SH-SY5Y (cell line): ENCODE measurements at regions not wholly inside any gene's neighbourhood (a gene's known extent, or its start where the extent isn't known, plus 50 kb on each side); places are given as distances from the start of the nearest gene placed in this dataset.

Source experiments
- GATA2 ChIP-seq: IDR thresholded peaks from 2 replicates; pipeline ENCODE4 v1.6.1; 2011; ENCODE audit warnings: mild to moderate bottlenecking, low read depth, low read length
- GATA3 ChIP-seq: IDR thresholded peaks from 2 replicates; pipeline ENCODE4 v1.6.1; 2011; ENCODE audit warnings: low read depth, mild to moderate bottlenecking, low read length, moderate library complexity

- TF ChIP-seq GATA3 (no peak), GATA2 (no peak)
Measured at GRCh38 chr1:168822911-168823310, 93.9 kb upstream of the DPT start.
